Keratinocyte (primary cell): ENCODE measurements at regions not wholly inside any gene's neighbourhood (a gene's known extent, or its start where the extent isn't known, plus 50 kb on each side); places are given as distances from the start of the nearest gene placed in this dataset.

Experiments
- DNase-seq: peaks from one replicate; pipeline ENCODE4 v3.0.0-alpha.2; 2011; ENCODE audit warnings: low read depth, missing footprints, low spot score
- FAIRE-seq: peaks from 2 replicates; lab custom pipeline; 2011; peaks lifted over from hg19 to GRCh38; lab: Jason Lieb, UNC
- H2AFZ ChIP-seq: 2 replicates; pipeline ENCODE4 v1.6.0; 2012; ENCODE audit warnings: low read length, control low read depth, inconsistent platforms; ENCODE audit not compliant: control insufficient read depth
- H3K27ac ChIP-seq: 2 replicates; pipeline ENCODE4 v1.5.1; 2011; ENCODE audit warnings: low read length; ENCODE audit not compliant: control insufficient read depth, insufficient read depth
- H3K27me3 ChIP-seq: 3 replicates; pipeline ENCODE4 v1.6.0; 2011; ENCODE audit warnings: low read length; ENCODE audit not compliant: control insufficient read depth, insufficient read depth; ENCODE audit errors: extremely low read depth
- H3K36me3 ChIP-seq, 2 experiments: 2 replicates in 1 of 2; 3 replicates in 1 of 2; pipeline ENCODE4 v1.5.1; 2011; ENCODE audit warnings: low read length in 2 of 2, mild to moderate bottlenecking in 1 of 2; ENCODE audit not compliant: control insufficient read depth in 2 of 2, insufficient read depth in 2 of 2; ENCODE audit errors: extremely low read depth in 1 of 2
- H3K4me1 ChIP-seq: 3 replicates; pipeline ENCODE4 v1.5.1; 2011; ENCODE audit warnings: low read length; ENCODE audit not compliant: control insufficient read depth, insufficient read depth; ENCODE audit errors: extremely low read depth
- H3K4me2 ChIP-seq: 3 replicates; pipeline ENCODE4 v1.6.0; 2011; ENCODE audit warnings: low read depth, low read length; ENCODE audit not compliant: control insufficient read depth, insufficient read depth; ENCODE audit errors: extremely low read depth
- H3K4me3 ChIP-seq, 3 experiments: fragments of 200-600 bp in 1 of 3; sonication (generic) in 1 of 3; 2 replicates in 2 of 3; 3 replicates in 1 of 3; pipeline ENCODE4 v1.5.1; 2011 to 2016; ENCODE audit warnings: low read length in 3 of 3, mild to moderate bottlenecking in 3 of 3, control low read depth in 2 of 3, inconsistent platforms in 1 of 3, low read depth in 1 of 3, mixed read lengths in 1 of 3, mixed run types in 1 of 3, moderate library complexity in 1 of 3; ENCODE audit not compliant: control insufficient read depth in 2 of 3, insufficient read depth in 2 of 3; ENCODE audit errors: extremely low read depth in 1 of 3
- H3K79me2 ChIP-seq: 2 replicates; pipeline ENCODE4 v1.6.0; 2012; ENCODE audit warnings: low read length; ENCODE audit not compliant: control insufficient read depth, insufficient read depth
- H3K9ac ChIP-seq: 3 replicates; pipeline ENCODE4 v1.6.0; 2011; ENCODE audit warnings: low read length; ENCODE audit not compliant: control insufficient read depth, insufficient read depth; ENCODE audit errors: extremely low read depth
- H3K9me1 ChIP-seq: 3 replicates; pipeline ENCODE4 v1.6.0; 2011; ENCODE audit warnings: low read length; ENCODE audit not compliant: control insufficient read depth, insufficient read depth; ENCODE audit errors: extremely low read depth
- H3K9me3 ChIP-seq: 2 replicates; pipeline ENCODE4 v1.5.1; 2012; ENCODE audit warnings: low read depth, low read length; ENCODE audit not compliant: control insufficient read depth
- H4K20me1 ChIP-seq: 3 replicates; pipeline ENCODE4 v1.6.0; 2011; ENCODE audit warnings: low read length; ENCODE audit not compliant: control insufficient read depth, insufficient read depth; ENCODE audit errors: extremely low read depth
- CTCF ChIP-seq, 3 experiments: IDR thresholded peaks in 1 of 3; conservative IDR thresholded peaks in 1 of 3; optimal IDR thresholded peaks in 1 of 3; 2 replicates in 2 of 3; 3 replicates in 1 of 3; pipeline versions ENCODE3 to v1.5.1; 2011; ENCODE audit warnings: low read length in 3 of 3, mild to moderate bottlenecking in 3 of 3, moderate library complexity in 2 of 3, control low read depth in 1 of 3, inconsistent platforms in 1 of 3; ENCODE audit not compliant: insufficient read depth in 2 of 3; ENCODE audit errors: extremely low read depth in 1 of 3
- EZH2 ChIP-seq: IDR thresholded peaks from one replicate; pipeline ENCODE4 v1.6.1; 2012; ENCODE audit warnings: inconsistent platforms, mild to moderate bottlenecking, low read length, moderate library complexity
- dilution Hi-C: fragments of 300-500 bp; cut with MboI; formaldehyde crosslinking; loops from one replicate; pipeline ENCODE4 v1.7.0; 2020; ENCODE audit warnings: low sequenced_read_pairs; ENCODE audit not compliant: extremely low pct_ligation_motif_present

GRCh38 chr7:52786174-52786573 is 249.3 kb upstream of the POM121L12 start:
- Histone ChIP-seq H2AFZ (no peak overlapping the region), H3K9me3 (no peaks in the 10 kb centered on the region), H3K36me3 (no peaks in the 10 kb centered on the region), H3K9ac (no peak overlapping the region), H3K79me2 (no peaks in the 10 kb centered on the region), H3K4me2 (no peak overlapping the region), H3K27me3 (no peaks in the 10 kb centered on the region), H3K27ac (no peak overlapping the region), H3K9me1 (no peaks in the 10 kb centered on the region), H3K4me3 (no peak overlapping the region), H4K20me1 (no peaks in the 10 kb centered on the region), H3K4me1 (no peaks in the 10 kb centered on the region)
- DNase-seq (no peak), FAIRE-seq (no peak)
- dilution Hi-C loops: no loop called here
- TF ChIP-seq CTCF (optimal IDR thresholded peaks at IDR 0.05 in 1 of 3, IDR thresholded peaks at IDR 0.05 in 1 of 3, conservative IDR thresholded peaks at IDR 0.05 in 1 of 3; ENCODE audit: extremely low read depth in 1 of 3, insufficient read depth in 2 of 3, low read length in 3 of 3) (no peak), EZH2 (no peak)

DNA sequence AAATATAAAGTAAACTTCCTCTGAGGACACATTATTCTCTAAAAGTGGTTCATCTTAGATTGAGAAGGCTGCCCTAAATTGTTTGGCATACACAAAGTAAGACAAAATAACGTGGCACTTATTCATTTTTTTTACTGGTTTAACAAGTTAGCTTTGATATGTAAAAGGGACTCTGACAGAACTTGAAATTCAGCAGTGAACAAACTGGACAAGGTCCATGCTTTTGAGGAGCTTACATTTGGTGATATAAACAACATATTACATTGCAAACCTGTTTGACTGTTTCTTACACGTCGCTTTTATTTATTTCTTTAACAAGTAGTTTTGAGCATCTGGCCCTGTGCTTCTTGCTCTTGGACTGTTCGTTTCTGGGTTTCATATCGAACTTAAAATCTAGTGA is 253.1 kb upstream of the POM121L12 start:
- Histone ChIP-seq H3K9me3 (no peaks in the 10 kb centered on the region), H3K9ac (no peak overlapping the region), H3K4me1 (no peaks in the 10 kb centered on the region), H3K4me2 (no peak overlapping the region), H3K4me3 (no peak overlapping the region), H2AFZ (no peak overlapping the region), H3K36me3 (no peaks in the 10 kb centered on the region), H4K20me1 (no peaks in the 10 kb centered on the region), H3K27ac (no peak overlapping the region), H3K27me3 (no peaks in the 10 kb centered on the region), H3K79me2 (no peaks in the 10 kb centered on the region), H3K9me1 (no peaks in the 10 kb centered on the region)
- dilution Hi-C loops: no loop called here
- FAIRE-seq (no peak), DNase-seq (no peak)
- TF ChIP-seq CTCF (optimal IDR thresholded peaks at IDR 0.05 in 1 of 3, IDR thresholded peaks at IDR 0.05 in 1 of 3, conservative IDR thresholded peaks at IDR 0.05 in 1 of 3; ENCODE audit: extremely low read depth in 1 of 3, insufficient read depth in 2 of 3, low read length in 3 of 3) (no peak), EZH2 (no peak)
